ENCODE measurements at regions not wholly inside any gene's neighbourhood (a gene's known extent, or its start where the extent isn't known, plus 50 kb on each side); places are given as distances from the start of the nearest gene placed in this dataset.

- DNase-seq (ENCODE audit: low spot score): no peak
- intact Hi-C loops (cut with DNase I): no loop called here
Measured at GRCh38 chr2:217031445-217031844, 171.6 kb upstream of the TNP1 start.

DNA sequence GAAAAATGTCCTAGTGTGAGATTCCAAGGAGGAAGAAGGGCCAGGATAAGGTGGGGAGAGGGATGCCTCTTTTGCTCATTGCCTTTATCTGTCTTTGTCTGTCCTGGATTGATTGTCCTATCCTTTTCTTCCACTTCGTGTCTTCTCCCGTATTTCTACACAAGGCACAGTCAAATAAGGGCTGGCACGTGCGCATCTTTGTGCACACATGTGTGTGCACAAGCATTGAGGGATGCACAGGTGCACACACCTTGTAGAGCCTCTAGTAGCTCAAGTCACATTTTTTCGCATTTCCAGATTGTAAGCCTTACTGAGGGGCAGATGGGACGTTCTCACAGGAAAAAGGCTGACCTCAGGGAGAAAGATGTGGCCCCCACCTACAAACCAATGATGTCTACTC is 170.2 kb upstream of the TNP1 start:
- intact Hi-C loops (cut with DNase I): no loop called here
- no peak for DNase-seq (ENCODE audit: low spot score)

GRCh38 chr2:217028128-217028527 is 168.3 kb upstream of the TNP1 start:
- intact Hi-C loops (cut with DNase I): no loop called here
- no peak for DNase-seq (ENCODE audit: low spot score)

GRCh38 chr2:217027414-217027813 is 167.6 kb upstream of the TNP1 start:
- no peak for DNase-seq (ENCODE audit: low spot score)
- intact Hi-C loops (cut with DNase I): no loop called here

GRCh38 chr2:217026569-217026968 is 166.7 kb upstream of the TNP1 start:
- DNase-seq (ENCODE audit: low spot score): no peak
- intact Hi-C loops (cut with DNase I): no loop called here

DNA sequence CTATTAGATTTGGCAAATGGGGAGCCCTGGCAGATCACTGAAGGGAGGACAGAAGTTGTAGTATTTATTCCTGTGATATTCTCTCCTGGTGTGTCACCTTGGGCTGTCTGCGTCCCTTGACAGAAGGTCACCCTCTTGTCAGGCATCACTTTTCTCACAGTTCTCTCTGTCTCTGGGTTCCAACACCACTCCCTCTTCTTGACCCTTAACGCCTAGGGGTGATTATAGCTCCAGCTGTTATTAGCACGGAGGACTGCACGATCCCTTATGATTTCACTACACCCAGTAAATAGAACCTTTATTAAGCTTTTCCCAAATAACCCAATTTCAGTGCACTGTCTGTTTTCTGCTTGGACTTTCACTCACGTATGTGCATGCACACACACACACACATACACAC is 166.3 kb upstream of the TNP1 start:
- intact Hi-C loops (cut with DNase I): no loop called here

GRCh38 chr2:217023611-217024010 is 163.7 kb upstream of the TNP1 start:
- DNase-seq (ENCODE audit: low spot score): no peak
- intact Hi-C loops (cut with DNase I): no loop called here

More for the DNA sequence above, 166.3 kb upstream of the TNP1 start:
- DNase-seq (ENCODE audit: low spot score): no peak

- DNase-seq (ENCODE audit: low spot score): no peak
Measured at GRCh38 chr2:217017456-217018252, 157.8 kb upstream of the TNP1 start.

GRCh38 chr2:217016796-217017419 is 157.0 kb upstream of the TNP1 start:
- no peak for DNase-seq (ENCODE audit: low spot score)
- intact Hi-C loops (cut with DNase I): loop anchor here in 1 of 2 donors (10.0 kb wide), 1 partner anchor 402 kb away; no protein-coding TSS in a partner anchor

More at GRCh38 chr2:217017456-217018252, 157.8 kb upstream of the TNP1 start:
- intact Hi-C loops (cut with DNase I): loop anchor here in 1 of 2 donors (10.0 kb wide), 1 partner anchor 403 kb away; no protein-coding TSS in a partner anchor

GRCh38 chr2:217014328-217015105 is 154.7 kb upstream of the TNP1 start:
- intact Hi-C loops (cut with DNase I): loop anchor here in 1 of 2 donors (10.0 kb wide), 1 partner anchor 400 kb away; no protein-coding TSS in a partner anchor

DNA sequence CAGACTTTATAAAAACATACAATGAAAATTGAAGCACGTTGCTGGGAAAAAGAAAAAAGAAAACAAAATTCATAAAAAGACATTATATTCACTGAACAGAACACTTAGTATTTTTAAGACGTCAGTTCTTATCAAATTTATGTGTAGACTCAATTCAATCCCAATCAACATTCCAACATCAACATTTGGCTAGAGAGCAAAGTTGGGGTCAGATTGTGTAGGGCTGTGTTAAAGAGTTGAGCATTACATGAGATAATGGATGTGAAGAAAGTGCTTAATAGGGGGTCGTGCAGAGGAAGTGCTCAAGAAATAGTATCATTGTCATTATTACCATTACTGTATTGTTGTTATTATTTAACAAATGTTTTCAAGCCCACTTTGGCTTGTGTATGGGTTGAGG is 154.1 kb upstream of the TNP1 start:
- DNase-seq (ENCODE audit: low spot score): no peak
- intact Hi-C loops (cut with DNase I): loop anchor here in 1 of 2 donors (10.0 kb wide), 1 partner anchor 399 kb away; no protein-coding TSS in a partner anchor

More at GRCh38 chr2:217014328-217015105, 154.7 kb upstream of the TNP1 start:
- DNase-seq (ENCODE audit: low spot score): no peak

GRCh38 chr2:217011576-217011975 is 151.7 kb upstream of the TNP1 start:
- intact Hi-C loops (cut with DNase I): loop anchor here in 1 of 2 donors (10.0 kb wide), 1 partner anchor 397 kb away; no protein-coding TSS in a partner anchor
- no peak for DNase-seq (ENCODE audit: low spot score)

- intact Hi-C loops (cut with DNase I): loop anchor here in 1 of 2 donors (10.0 kb wide), 1 partner anchor 395 kb away; no protein-coding TSS in a partner anchor
- DNase-seq (ENCODE audit: low spot score): no peak
Measured at GRCh38 chr2:217010173-217010572, 150.3 kb upstream of the TNP1 start.

DNA sequence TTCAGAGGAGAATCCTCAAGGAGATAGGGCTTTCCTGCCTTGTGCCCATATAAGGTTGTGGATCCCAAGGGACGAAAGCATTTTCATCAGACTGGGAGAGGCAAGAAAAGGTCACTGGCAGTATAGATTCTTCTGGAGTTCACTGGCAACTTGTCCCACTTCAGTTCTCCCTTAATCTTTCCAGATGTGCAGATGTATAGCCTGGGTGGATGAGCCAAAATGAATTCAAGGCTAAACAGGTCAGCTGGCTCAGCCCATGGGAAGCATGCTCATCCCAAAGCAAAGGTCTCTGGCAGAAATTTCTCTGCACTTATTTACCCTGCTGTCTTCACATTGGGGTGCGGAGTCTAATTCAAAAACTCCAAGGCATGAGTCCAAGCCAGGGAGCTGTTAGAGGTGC is 148.9 kb upstream of the TNP1 start:
- DNase-seq (ENCODE audit: low spot score): no peak
- intact Hi-C loops (cut with DNase I): no loop called here

- intact Hi-C loops (cut with DNase I): no loop called here
- DNase-seq (ENCODE audit: low spot score): no peak
Measured at GRCh38 chr2:217006217-217006616, 146.4 kb upstream of the TNP1 start.

- no peak for DNase-seq (ENCODE audit: low spot score)
- intact Hi-C loops (cut with DNase I): no loop called here
Measured at GRCh38 chr2:217004656-217005055, 144.8 kb upstream of the TNP1 start.

GRCh38 chr2:217001740-217002139 is 141.9 kb upstream of the TNP1 start:
- intact Hi-C loops (cut with DNase I): no loop called here
- no peak for DNase-seq (ENCODE audit: low spot score)

DNA sequence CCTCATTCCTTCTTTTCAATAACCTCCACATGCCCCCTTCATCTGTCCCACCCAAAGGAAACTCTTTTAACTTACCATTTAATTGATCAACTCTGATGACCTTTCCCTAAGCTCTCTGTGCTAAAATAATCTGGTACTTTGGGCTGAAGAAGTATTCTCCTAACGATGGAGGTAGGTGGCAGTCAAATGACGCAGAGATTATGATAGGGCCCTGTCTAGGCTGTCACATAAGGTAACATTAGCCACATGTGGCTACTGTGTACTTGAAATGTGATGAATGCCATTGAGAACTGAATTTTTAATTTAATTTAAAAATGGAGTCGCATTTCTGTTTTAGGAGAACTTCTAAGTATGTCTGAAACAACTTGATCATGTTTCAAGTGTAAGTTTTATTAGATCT is 140.5 kb upstream of the TNP1 start:
- DNase-seq (ENCODE audit: low spot score): no peak
- intact Hi-C loops (cut with DNase I): no loop called here

- DNase-seq (ENCODE audit: low spot score): no peak
- intact Hi-C loops (cut with DNase I): loop anchor here in 1 of 2 donors (10.0 kb wide), 1 partner anchor 302 kb away; the partner anchor contains the start of gene IGFBP5
Measured at GRCh38 chr2:216996279-216996845, 136.5 kb upstream of the TNP1 start.
